ENCODE measurements at regions not wholly inside any gene's neighbourhood (a gene's known extent, or its start where the extent isn't known, plus 50 kb on each side); places are given as distances from the start of the nearest gene placed in this dataset.

- H3K4me3 ChIP-seq: no peak overlapping the region
- no peaks in the 10 kb centered on the region for H3K9me3 ChIP-seq
- TF ChIP-seq POLR2A (IDR thresholded peaks at IDR 0.05) (no peak), CTCF (IDR thresholded peaks at IDR 0.05) (no peak)
- DNase-seq: no peak
- H3K4me1 ChIP-seq: no peaks in the 10 kb centered on the region
- H3K27me3 ChIP-seq: no peaks in the 10 kb centered on the region
- no peaks in the 10 kb centered on the region for H3K36me3 ChIP-seq
- intact Hi-C loops (cut with DNase I; ENCODE audit: low total_unique reads): no loop called here
- H3K27ac ChIP-seq: no peak overlapping the region
These were observed 692.8 kb upstream of the LRRN3 start for GRCh38 chr7:110397927-110398660.

GRCh38 chr7:110399421-110399820 is 691.5 kb upstream of the LRRN3 start:
- intact Hi-C loops (cut with DNase I; ENCODE audit: low total_unique reads): no loop called here
- no peaks in the 10 kb centered on the region for H3K27me3 ChIP-seq
- H3K9me3 ChIP-seq: no peaks in the 10 kb centered on the region
- H3K27ac ChIP-seq: no peak overlapping the region
- H3K36me3 ChIP-seq: no peaks in the 10 kb centered on the region
- no peak for DNase-seq
- TF ChIP-seq CTCF (IDR thresholded peaks at IDR 0.05) (no peak), POLR2A (IDR thresholded peaks at IDR 0.05) (no peak)
- H3K4me3 ChIP-seq: no peak overlapping the region
- H3K4me1 ChIP-seq: no peaks in the 10 kb centered on the region

GRCh38 chr7:110400411-110400810 is 690.5 kb upstream of the LRRN3 start:
- TF ChIP-seq POLR2A (IDR thresholded peaks at IDR 0.05) (no peak), CTCF (IDR thresholded peaks at IDR 0.05) (no peak)
- no peak for DNase-seq
- Histone ChIP-seq H3K36me3 (no peaks in the 10 kb centered on the region), H3K4me3 (no peak overlapping the region), H3K4me1 (no peaks in the 10 kb centered on the region), H3K27me3 (no peaks in the 10 kb centered on the region), H3K27ac (no peak overlapping the region), H3K9me3 (no peaks in the 10 kb centered on the region)
- intact Hi-C loops (cut with DNase I; ENCODE audit: low total_unique reads): no loop called here

- Histone ChIP-seq H3K9me3 (no peaks in the 10 kb centered on the region), H3K36me3 (no peaks in the 10 kb centered on the region), H3K4me3 (no peak overlapping the region), H3K4me1 (no peaks in the 10 kb centered on the region), H3K27ac (no peak overlapping the region), H3K27me3 (no peaks in the 10 kb centered on the region)
- TF ChIP-seq CTCF (IDR thresholded peaks at IDR 0.05) (no peak), POLR2A (IDR thresholded peaks at IDR 0.05) (no peak)
- no peak for DNase-seq
- intact Hi-C loops (cut with DNase I; ENCODE audit: low total_unique reads): no loop called here
These were observed 683.7 kb upstream of the LRRN3 start for GRCh38 chr7:110407242-110407641.

- no peak for DNase-seq
- intact Hi-C loops (cut with DNase I; ENCODE audit: low total_unique reads): no loop called here
These were observed 683.2 kb upstream of the LRRN3 start for GRCh38 chr7:110407706-110408105.

More at GRCh38 chr7:110407706-110408105, 683.2 kb upstream of the LRRN3 start:
- no peaks in the 10 kb centered on the region for H3K27me3 ChIP-seq
- H3K4me3 ChIP-seq: no peak overlapping the region
- H3K36me3 ChIP-seq: no peaks in the 10 kb centered on the region
- H3K9me3 ChIP-seq: no peaks in the 10 kb centered on the region
- H3K27ac ChIP-seq: no peak overlapping the region
- no peaks in the 10 kb centered on the region for H3K4me1 ChIP-seq
- TF ChIP-seq CTCF (IDR thresholded peaks at IDR 0.05) (no peak), POLR2A (IDR thresholded peaks at IDR 0.05) (no peak)

Data from uterus (tissue), 3 donors.